ENCODE measurements at regions not wholly inside any gene's neighbourhood (a gene's known extent, or its start where the extent isn't known, plus 50 kb on each side); places are given as distances from the start of the nearest gene placed in this dataset.

DNA sequence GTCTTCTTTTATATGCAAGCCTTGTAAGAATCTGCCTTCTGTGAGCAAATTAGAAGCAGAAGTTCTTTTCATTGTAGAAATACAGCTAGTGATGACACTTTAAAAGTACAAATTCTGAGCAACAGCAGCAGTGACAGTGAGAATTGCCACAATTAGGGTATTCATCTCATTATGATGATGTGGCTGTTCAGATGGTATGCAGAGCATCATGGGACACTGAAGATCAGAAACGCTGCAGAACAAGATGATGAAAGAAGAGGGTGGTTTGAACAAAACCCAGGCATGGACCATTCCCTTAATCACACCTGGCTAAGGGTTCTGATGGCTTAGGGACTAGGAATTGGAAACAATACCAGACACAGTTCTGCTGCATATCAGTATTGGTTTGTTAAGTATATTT, 312.7 kb upstream of the TBX18 start:
- no peak for DNase-seq
- no peak overlapping the region for H3K4ac ChIP-seq (ENCODE audit: low read depth, low read length)

More for the DNA sequence above, 312.7 kb upstream of the TBX18 start:
- no peak overlapping the region for H3K56ac ChIP-seq (ENCODE audit: extremely low read depth, insufficient read depth, low read length)
- H3K23ac ChIP-seq (ENCODE audit: low read depth, low read length) = no peak overlapping the region
- no peaks in the 10 kb centered on the region for H4K20me1 ChIP-seq (ENCODE audit: insufficient read depth, low read length)
- H2BK5ac ChIP-seq (ENCODE audit: low read depth, low read length, poor library complexity, severe bottlenecking) = no peak overlapping the region
- no peak overlapping the region for H3K4me3 ChIP-seq (ENCODE audit: insufficient read depth, low read depth, low read length)
- H4K5ac ChIP-seq (ENCODE audit: low read depth, low read length) = no peak overlapping the region
- no peak overlapping the region for H2BK20ac ChIP-seq (ENCODE audit: low read depth, low read length)
- no peaks in the 10 kb centered on the region for H3K36me3 ChIP-seq (ENCODE audit: control insufficient read depth, insufficient read depth, low read length)
- CTCF ChIA-PET = interaction anchor here (0.5 to 0.6 kb wide), 2 partner anchors 15 to 26 kb away, joined by 3 to 6 read pairs; no protein-coding TSS in a partner anchor
- no peak overlapping the region for H2BK120ac ChIP-seq (ENCODE audit: low read depth, low read length)
- no peaks in the 10 kb centered on the region for H3K9me3 ChIP-seq (ENCODE audit: control insufficient read depth, insufficient read depth, low read length)
- no TSS peak for BruUV-seq (replicated peaks)
- dilution Hi-C loops (cut with HindIII; ENCODE audit: low sequenced_read_pairs, unreplicated experiment) (no loop called here), in situ Hi-C loops (cut with MboI; ENCODE audit: low sequenced_read_pairs) (no loop called here), intact Hi-C loops (cut with micrococcal nuclease) (no loop called here)
- ATAC-seq (ENCODE audit: low read depth) = no peak
- no peak for TF ChIP-seq RFX5 (IDR thresholded peaks at IDR 0.05; ENCODE audit: low read depth, low read length)
- no peak for TF ChIP-seq RAD21 (IDR thresholded peaks at IDR 0.05; ENCODE audit: low read length)
- TF ChIP-seq MAFK (IDR thresholded peaks at IDR 0.05; ENCODE audit: low read depth, low read length) = no peak
- TF ChIP-seq MAZ (IDR thresholded peaks at IDR 0.05; ENCODE audit: borderline replicate concordance, low read depth, low read length) = no peak
- TF ChIP-seq, protein P1, sequence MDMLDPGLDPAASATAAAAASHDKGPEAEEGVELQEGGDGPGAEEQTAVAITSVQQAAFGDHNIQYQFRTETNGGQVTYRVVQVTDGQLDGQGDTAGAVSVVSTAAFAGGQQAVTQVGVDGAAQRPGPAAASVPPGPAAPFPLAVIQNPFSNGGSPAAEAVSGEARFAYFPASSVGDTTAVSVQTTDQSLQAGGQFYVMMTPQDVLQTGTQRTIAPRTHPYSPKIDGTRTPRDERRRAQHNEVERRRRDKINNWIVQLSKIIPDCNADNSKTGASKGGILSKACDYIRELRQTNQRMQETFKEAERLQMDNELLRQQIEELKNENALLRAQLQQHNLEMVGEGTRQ (IDR thresholded peaks at IDR 0.05; ENCODE audit: low read depth, low read length) = no peak
- no peak for TF ChIP-seq NFE2L2 (IDR thresholded peaks at IDR 0.05; ENCODE audit: low read depth, low read length)
- no peak for TF ChIP-seq CEBPB (IDR thresholded peaks at IDR 0.05; ENCODE audit: low read depth, low read length)
- no peak for TF ChIP-seq POLR2A (IDR thresholded peaks at IDR 0.05; ENCODE audit: low read depth, low read length)
- TF ChIP-seq, protein P2, sequence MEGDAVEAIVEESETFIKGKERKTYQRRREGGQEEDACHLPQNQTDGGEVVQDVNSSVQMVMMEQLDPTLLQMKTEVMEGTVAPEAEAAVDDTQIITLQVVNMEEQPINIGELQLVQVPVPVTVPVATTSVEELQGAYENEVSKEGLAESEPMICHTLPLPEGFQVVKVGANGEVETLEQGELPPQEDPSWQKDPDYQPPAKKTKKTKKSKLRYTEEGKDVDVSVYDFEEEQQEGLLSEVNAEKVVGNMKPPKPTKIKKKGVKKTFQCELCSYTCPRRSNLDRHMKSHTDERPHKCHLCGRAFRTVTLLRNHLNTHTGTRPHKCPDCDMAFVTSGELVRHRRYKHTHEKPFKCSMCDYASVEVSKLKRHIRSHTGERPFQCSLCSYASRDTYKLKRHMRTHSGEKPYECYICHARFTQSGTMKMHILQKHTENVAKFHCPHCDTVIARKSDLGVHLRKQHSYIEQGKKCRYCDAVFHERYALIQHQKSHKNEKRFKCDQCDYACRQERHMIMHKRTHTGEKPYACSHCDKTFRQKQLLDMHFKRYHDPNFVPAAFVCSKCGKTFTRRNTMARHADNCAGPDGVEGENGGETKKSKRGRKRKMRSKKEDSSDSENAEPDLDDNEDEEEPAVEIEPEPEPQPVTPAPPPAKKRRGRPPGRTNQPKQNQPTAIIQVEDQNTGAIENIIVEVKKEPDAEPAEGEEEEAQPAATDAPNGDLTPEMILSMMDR (conservative IDR thresholded peaks at IDR 0.05; ENCODE audit: low read depth, low read length) = no peak
- no peak overlapping the region for H3K18ac ChIP-seq (ENCODE audit: low read depth, low read length)
- H3K9ac ChIP-seq (ENCODE audit: low read depth, low read length) = no peak overlapping the region
- H3K4me1 ChIP-seq (ENCODE audit: control insufficient read depth, insufficient read depth, low read length) = peaks cover 2% of the 10 kb centered on the region; the same call in 1 of the 2 replicates
- no peak overlapping the region for H3K27ac ChIP-seq (ENCODE audit: insufficient read depth, low read length)
- no peak overlapping the region for H2AK9ac ChIP-seq (replicated peaks; ENCODE audit: low read depth, low read length, poor library complexity)
- H4K91ac ChIP-seq (ENCODE audit: insufficient read depth, low read depth, low read length) = no peak overlapping the region
- no peaks in the 10 kb centered on the region for H3K79me1 ChIP-seq (ENCODE audit: low read depth in 1 of 2, low read length in 2 of 2)
- H3K14ac ChIP-seq (replicated peaks; ENCODE audit: low read depth, low read length) = no peak overlapping the region
- no peak overlapping the region for H2AFZ ChIP-seq (replicated peaks; ENCODE audit: low read length, poor library complexity)
- POLR2A ChIA-PET (ENCODE audit: unreplicated experiment) = no interaction called here
- no peak overlapping the region for H2BK15ac ChIP-seq (ENCODE audit: low read depth, low read length)
- WGBS, 2 experiments (ENCODE audit: extremely low coverage in 2 of 2, insufficient read length in 1 of 2) = no CpG with 5 or more reads among the region's 1 CpG
- peaks cover 4% of the 10 kb centered on the region; the same call in 1 of the 2 replicates for H3K9me1 ChIP-seq (ENCODE audit: insufficient read depth, low read length)
- H4K8ac ChIP-seq (ENCODE audit: low read depth in 2 of 2, low read length in 2 of 2) = no peak overlapping the region
- no peak overlapping the region for H3K4me2 ChIP-seq (ENCODE audit: low read depth, low read length)
- no peak overlapping the region for H2AK5ac ChIP-seq (ENCODE audit: low read depth, low read length)
- no peaks in the 10 kb centered on the region for H3K27me3 ChIP-seq (ENCODE audit: control insufficient read depth, insufficient read depth, low read length)

Measured in IMR-90 (cell line).